IPS-18c (cell line): ENCODE measurements at regions not wholly inside any gene's neighbourhood (a gene's known extent, or its start where the extent isn't known, plus 50 kb on each side); places are given as distances from the start of the nearest gene placed in this dataset.

ENCODE experiments used
- H3K4me3 ChIP-seq: 2 replicates; pipeline ENCODE4 v1.7.0; 2013; ENCODE audit warnings: low read depth, mild to moderate bottlenecking, low read length, moderate library complexity; ENCODE audit not compliant: insufficient read depth
- H3K9me3 ChIP-seq: one replicate; pipeline ENCODE4 v1.6.1; 2013; ENCODE audit warnings: mild to moderate bottlenecking, low read length, moderate library complexity; ENCODE audit not compliant: control insufficient read depth, insufficient read depth

DNA sequence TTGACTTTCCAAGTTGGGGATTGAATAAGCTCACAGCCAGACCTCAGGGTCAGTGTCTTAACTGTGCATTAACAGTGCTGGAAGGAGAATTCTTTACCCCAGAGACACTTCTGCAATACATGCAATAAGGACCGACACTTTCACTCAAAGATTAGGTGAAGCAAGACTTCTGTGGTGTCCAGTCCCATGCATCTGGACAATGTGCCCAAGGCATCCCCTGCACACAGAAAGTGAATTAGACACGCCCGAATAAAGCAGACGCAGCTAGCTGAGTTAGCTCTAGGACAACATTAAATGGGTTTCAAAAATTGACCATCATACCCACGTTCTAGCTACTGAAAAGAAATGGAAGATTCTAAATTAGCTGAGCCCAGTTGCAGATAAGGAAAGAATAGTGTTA lies 223.9 kb upstream of the NR2F2 start:
- H3K9me3 ChIP-seq = no peaks in the 10 kb centered on the region
- H3K4me3 ChIP-seq = no peak overlapping the region

DNA sequence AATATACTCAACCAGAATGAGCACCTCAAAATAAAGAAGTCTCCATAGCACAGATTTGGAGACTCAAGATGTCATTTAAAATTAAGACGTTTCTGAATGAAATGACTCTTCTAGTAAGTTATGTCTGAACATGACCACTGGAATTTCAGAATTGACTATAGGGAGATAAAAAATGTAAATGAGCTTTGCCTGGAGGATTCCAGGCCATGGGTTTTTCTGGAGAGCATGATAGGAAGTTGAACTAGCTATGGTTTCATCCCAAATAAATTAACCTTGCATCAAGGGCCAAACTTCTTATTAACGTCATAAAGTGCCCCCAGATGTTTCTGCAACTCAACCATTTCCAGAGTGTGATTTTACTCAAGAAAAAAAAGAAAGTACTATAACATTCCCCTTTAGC lies 222.6 kb upstream of the NR2F2 start:
- H3K9me3 ChIP-seq = no peaks in the 10 kb centered on the region
- H3K4me3 ChIP-seq = no peak overlapping the region

DNA sequence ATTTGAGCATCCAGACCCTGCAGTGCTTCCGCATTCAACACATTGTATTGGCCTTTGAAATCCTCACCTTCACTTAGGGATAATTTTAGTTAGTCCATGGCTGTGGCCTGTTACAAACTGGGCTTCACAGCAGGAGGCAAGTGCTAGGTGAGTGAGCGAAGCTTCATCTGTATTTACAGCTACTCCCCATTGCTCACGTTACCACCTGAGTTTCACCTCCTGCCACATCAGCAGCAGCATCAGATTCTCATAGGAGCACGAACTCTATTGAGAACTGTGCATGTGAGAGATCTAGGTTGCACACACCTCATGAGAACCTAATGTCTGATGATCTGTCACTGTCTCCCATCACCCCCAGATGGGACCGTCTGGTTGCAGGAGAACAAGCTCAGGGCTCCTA lies 222.1 kb upstream of the NR2F2 start:
- Histone ChIP-seq H3K4me3 (no peak overlapping the region), H3K9me3 (no peaks in the 10 kb centered on the region)

DNA sequence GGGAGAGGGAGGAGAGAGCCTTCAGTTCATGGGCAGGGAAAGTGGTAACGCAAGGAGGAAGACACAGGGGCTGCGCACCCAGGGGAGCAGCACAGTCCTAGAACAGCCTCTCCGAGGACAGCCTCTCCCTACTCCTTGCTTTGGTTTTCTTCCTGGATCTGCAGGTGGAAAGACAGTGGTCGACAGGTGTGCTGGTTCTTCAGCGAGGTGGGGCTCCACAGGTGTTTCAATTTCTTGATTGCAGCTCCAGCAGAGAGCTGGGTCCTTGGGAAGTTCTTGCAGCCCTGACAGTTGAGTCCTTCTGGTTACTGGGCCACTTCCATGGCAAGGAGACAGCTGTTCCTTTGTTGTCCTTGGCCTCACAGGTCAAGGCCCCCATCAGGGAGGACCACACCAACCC lies 220.7 kb upstream of the NR2F2 start:
- H3K4me3 ChIP-seq = no peak overlapping the region

DNA sequence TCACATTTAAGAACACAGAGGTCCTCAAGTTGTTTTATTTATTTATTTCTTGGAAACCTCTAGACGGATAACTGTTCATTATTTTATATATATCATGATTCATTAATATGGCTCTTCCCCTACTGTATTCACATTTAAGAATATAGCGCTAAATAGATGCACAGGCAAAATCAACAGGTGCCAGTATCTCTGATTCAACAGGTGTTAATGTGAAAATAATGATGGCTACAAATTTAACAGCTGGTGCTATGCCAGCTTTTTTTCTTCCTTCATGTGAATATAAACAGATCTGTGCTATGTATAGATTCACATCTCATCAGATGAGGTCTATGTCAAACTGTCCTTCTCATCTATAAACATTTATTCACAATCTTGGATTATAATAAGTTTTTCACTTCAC lies 218.5 kb upstream of the NR2F2 start:
- H3K9me3 ChIP-seq = no peaks in the 10 kb centered on the region
- H3K4me3 ChIP-seq = no peak overlapping the region

More for the DNA sequence above, 220.7 kb upstream of the NR2F2 start:
- no peaks in the 10 kb centered on the region for H3K9me3 ChIP-seq

DNA sequence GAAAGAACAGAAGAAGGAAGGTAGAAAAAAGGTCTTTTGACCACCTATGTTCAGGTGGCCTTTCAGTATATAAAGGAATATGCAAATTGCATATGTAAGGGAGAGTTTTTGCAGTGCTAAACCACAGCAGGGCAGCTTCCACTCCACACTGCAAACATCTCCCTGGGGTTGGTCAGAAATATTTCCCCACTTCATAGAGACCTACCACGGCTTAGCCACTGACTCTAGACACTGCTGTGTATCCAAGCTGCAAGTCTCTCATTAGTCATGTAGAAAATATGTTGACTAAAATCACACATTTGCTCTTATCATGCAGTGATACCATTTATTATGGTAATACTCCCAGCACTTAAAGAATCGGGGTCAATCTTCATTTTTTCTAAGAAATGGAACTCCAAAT lies 214.9 kb upstream of the NR2F2 start:
- Histone ChIP-seq H3K9me3 (no peaks in the 10 kb centered on the region), H3K4me3 (no peak overlapping the region)

DNA sequence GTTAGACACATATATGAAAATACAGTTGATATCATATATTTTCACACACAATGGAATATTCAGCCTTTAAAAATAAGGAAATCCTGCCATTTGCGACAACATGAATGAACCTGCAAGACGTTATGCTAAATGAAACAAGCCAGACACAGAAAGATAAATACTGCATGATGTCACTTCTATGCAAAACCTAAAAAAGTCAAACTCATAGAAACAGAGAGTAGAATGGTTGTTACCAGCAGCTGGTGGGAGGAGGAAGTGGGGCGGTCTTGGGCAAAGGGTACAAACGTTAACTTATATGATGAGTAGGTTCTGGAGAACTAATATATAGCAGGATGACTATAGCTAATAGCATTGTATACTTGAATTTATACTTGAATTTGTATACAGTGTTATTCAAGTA lies 213.2 kb upstream of the NR2F2 start:
- H3K9me3 ChIP-seq = no peaks in the 10 kb centered on the region
- H3K4me3 ChIP-seq = no peak overlapping the region

DNA sequence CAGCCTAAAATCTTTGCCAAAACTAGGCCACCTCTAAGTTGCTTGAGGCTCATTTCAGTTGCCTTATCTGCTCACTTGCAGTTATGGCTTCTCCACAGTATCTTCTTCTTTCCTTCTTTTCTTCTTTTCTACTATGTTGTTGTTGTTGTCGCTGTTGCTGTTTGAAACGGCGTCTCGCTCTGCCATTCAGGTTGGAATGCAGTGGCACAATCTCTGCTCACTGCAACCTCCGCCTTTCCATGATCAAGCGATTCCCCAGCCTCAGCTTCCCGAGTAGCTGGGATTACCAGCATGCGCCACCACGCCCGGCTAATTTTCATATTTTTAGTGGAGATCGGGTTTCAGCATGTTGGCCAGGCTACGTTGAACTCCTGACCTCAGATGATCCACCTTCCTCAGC lies 210.8 kb upstream of the NR2F2 start:
- H3K9me3 ChIP-seq = no peaks in the 10 kb centered on the region
- H3K4me3 ChIP-seq = no peak overlapping the region

DNA sequence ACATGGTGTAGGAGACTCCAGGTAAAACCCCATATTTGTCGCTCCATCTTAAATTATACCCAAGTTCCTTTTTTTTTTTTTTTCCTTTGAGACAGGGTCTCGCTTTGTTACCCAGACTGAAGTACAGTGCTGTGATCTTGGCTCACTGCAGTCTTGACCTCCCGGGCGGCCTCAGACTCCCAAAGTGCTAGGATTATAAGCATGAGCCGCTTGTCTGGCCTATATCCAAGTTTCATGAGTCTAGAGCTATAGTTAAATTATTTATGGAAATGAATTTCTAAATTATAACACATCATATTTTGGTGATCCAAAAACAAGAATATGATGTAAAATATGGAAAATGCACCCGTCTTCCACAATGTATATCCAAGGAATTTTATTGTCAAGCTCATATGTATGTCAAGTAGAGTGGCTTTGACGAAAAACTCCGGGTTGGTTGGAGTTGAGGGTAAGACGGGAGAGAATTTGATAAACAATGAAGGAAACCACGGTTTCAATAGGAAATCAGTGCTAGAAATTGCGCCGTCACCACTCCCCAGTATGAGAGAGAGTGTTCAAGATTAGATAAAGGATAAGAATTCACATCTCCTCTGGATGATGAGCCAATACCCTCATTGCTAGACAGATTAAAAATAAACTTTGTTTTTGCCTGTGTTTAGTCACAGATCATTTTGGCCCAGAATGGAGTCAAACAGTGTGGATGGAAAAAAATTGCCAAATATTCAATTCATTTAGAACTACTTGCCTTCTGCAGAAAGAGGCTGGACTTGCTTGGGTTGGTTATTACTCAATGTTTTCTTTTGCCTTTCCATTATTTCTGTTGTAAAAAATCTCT lies 209.2 kb upstream of the NR2F2 start:
- no peak overlapping the region for H3K4me3 ChIP-seq
- no peaks in the 10 kb centered on the region for H3K9me3 ChIP-seq

DNA sequence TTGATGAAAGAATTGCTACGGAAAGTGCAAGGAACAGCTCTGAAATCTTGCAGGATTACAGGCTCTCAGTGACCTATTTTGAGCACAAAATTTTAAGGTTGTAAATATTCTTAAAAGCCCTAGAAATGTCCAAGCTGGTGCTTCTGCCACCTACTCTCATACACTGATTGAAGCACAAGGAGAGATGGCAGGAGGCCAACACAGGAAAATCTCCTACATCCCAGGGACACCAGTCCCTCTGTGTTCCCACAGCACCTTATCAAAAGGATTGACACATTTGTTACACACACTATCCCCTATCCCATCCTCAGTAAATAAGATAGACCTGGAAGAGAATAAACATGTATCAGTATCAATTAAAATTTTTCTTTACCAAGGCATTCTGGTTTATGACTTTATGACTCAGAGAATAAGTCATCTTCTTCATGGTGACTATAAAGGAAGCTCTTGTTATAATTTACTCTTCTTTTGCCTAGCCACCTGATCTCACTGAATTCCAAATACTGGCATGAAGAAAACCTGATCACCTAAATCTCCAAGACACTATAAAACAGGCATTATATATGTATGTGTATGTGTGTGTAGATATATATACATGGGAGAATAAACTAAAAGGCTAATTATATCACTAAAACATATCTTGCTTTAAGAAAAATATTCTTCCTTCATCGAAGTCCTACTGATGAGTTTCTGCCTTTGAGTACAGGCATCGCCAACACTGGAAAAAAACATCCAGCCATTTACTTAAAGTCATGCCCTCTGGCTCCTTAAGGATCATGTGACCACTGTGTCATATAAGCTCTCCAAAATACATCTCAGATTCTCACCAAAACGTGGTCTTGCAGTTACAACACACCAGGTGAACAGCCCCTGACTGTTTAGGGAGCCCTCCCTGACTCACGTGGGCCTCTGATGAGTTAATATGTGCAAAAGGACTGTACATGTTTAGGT lies 208.1 kb upstream of the NR2F2 start:
- H3K4me3 ChIP-seq = no peak overlapping the region
- H3K9me3 ChIP-seq = no peaks in the 10 kb centered on the region

DNA sequence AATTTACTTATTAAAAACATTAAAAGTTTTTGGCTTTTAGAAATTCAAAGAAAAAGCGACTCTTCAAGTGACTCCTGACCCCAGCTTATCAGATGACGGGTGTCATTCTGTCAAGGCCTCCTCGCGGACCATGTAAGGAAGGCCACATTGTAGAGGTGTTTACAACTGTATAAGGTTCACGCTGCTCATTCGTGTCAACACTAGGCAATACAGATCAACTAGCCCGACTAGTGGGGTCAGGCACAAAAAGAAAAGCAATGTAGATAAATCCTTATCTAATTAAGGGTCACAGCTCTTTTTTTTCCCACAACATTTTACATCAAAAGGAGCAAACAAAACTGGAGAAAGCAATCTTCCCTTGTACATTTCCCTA lies 207.5 kb upstream of the NR2F2 start:
- Histone ChIP-seq H3K4me3 (no peak overlapping the region), H3K9me3 (no peaks in the 10 kb centered on the region)

DNA sequence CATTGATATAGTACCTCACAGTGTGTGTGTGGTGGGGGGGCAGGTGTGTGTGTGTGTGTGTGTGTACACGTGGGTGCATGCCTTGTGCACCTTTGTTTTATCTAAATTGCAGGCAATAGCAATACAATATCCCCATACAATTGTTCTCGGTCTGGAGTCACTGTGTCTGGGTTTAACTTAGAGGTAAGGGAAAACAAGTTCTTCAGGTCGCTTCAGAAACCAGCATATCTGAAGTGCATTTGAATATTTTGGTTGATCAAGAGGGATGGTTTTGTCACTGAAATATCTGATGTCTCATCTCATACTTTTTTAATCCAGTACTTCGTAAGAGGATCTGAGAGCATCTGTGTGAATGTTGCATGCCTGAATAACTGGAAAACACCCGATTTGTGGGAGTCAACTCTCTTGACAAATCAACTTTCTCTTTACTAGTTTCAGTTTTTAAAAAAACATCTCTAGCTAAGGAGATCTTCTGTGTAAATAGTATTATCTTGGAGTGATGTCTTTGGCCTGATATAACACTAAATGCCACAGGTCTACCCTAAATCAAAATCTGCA lies 206.8 kb upstream of the NR2F2 start:
- Histone ChIP-seq H3K4me3 (no peak overlapping the region), H3K9me3 (no peaks in the 10 kb centered on the region)

DNA sequence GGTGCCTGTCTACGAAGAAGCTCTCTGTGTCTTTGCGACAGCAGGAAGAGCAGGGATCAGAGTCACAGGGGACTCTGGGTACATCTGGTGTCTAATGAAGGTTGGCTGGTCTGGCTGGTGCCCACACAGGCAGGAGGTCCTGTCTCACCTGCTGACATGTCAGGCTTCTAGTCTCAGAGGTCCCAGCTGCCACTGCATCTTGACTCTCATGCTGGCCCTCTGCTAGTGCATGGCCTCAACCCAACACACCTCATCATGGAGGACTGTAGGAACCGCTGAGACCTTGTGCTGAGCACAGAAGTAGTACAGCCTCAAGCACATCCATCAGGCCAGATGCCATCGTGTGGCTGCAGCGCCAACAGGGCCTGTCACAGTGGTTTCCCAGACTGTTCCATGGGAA lies 206.1 kb upstream of the NR2F2 start:
- no peak overlapping the region for H3K4me3 ChIP-seq

DNA sequence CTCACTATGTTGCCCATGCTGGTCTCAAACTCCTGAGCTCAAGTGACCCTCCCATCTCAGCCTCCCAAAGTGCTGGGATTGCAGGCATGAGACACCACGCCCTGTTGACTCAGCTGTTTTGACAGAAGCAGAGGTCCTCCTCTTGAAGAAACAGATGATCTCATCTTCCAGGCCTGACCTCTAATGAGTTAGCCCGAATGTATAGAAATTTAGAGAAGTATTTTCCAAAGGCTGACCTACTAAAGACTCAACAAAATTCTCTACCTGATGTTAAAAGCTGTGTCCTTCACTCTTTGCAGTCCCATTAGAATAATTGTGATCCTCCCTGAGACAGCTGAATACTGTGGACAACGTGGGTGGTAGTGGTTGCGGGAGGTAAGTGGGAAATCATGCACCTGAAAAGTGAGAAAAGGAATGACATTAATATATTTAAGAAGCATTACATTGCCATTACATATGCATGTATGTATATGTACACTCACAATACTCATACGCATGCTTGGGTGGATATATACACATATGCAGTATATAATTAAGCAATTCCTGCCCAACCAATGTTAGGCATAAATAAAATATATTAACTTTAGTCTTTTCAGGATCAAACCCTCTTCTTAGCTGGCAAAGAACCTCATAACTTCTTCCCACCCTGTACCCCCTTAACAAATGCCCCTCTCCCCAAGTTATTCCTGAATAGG lies 204.6 kb upstream of the NR2F2 start:
- Histone ChIP-seq H3K4me3 (no peak overlapping the region), H3K9me3 (no peaks in the 10 kb centered on the region)

More for the DNA sequence above, 206.1 kb upstream of the NR2F2 start:
- H3K9me3 ChIP-seq = no peaks in the 10 kb centered on the region

DNA sequence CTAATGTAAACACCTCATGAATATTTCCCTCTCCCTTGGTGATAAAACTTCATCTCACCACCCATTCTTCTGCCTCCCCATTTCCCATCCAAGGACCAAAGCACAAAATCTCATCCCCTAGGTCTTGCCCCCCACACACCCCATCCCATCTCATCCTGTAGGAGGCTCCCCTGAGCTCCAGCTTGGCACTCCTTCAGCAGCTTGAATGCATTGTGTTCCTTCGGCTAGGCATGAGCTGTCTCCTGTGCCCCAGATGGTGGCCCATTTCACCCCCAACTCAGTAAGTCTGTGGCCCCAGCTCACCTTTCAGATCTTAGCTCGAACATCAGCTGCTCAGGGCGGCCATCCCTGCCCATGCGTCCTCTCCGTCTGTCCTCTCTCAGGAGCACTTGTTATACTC lies 203.6 kb upstream of the NR2F2 start:
- Histone ChIP-seq H3K4me3 (no peak overlapping the region), H3K9me3 (no peaks in the 10 kb centered on the region)

DNA sequence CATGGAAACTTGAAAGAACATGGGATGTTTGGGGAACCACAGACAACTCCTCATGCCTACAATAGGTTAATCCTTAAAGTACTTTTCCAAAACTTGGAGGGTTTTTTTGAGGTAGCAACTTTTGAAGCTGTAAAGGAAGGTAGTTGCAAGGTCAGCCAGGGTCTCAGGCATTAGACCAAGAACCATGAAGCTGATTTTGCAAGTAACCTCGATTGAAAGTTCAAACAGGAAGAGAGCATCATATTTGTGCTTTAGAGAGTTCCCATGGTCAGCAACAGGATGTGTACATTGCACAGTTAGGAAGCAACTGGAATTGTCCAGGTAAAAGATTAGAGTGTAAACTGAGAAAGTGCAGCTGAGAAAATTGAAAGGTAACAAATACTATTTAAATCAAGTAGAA lies 199.8 kb upstream of the NR2F2 start:
- Histone ChIP-seq H3K4me3 (no peak overlapping the region), H3K9me3 (no peaks in the 10 kb centered on the region)

DNA sequence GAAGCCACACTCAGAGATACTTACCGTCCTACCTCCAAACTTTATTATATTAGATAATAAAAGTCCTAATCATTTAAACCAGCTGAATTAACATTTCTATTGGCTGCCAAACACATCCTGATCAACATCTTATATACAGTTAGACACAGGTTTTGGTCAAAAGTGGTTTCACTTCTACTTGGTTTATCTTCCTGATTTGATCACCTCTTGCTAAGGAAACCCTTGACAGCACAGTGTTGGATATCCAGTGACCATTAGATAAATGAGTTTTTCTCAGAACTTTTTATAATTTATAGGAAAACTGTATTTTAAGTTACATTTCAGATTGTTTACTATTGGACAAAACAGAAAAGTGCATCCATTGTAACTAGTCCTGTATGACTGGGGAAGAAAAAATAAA lies 198.4 kb upstream of the NR2F2 start:
- no peak overlapping the region for H3K4me3 ChIP-seq
- no peaks in the 10 kb centered on the region for H3K9me3 ChIP-seq
